HUES64 (cell line): ENCODE measurements at regions not wholly inside any gene's neighbourhood (a gene's known extent, or its start where the extent isn't known, plus 50 kb on each side); places are given as distances from the start of the nearest gene placed in this dataset.
"Not testable (repeated sequence)": the region's sequence is repeated elsewhere in the genome, so short reads cannot be mapped to it uniquely, and the experiment has no call there.

Source experiments
- H3K27ac ChIP-seq: 2 replicates; pipeline ENCODE4 v1.7.0; 2013; ENCODE audit warnings: low read depth, low read length, inconsistent platforms
- H3K27me3 ChIP-seq: 2 replicates; pipeline ENCODE4 v1.6.1; 2013; ENCODE audit warnings: mild to moderate bottlenecking, low read length; ENCODE audit not compliant: insufficient read depth
- H3K36me3 ChIP-seq: 2 replicates; pipeline ENCODE4 v1.6.1; 2013; ENCODE audit warnings: mild to moderate bottlenecking, low read length; ENCODE audit not compliant: insufficient read depth
- H3K4me1 ChIP-seq: 2 replicates; pipeline ENCODE4 v1.6.1; 2013; ENCODE audit warnings: mild to moderate bottlenecking, low read length, moderate library complexity; ENCODE audit not compliant: insufficient read depth
- H3K4me3 ChIP-seq: 2 replicates; pipeline ENCODE4 v1.5.1; 2013; ENCODE audit warnings: mild to moderate bottlenecking, low read length, moderate library complexity
- H3K9ac ChIP-seq: 2 replicates; pipeline ENCODE4 v1.6.1; 2013; ENCODE audit warnings: mild to moderate bottlenecking, low read depth, low read length
- H3K9me3 ChIP-seq: 2 replicates; pipeline ENCODE4 v1.6.1; 2013; ENCODE audit warnings: low read depth, low read length; ENCODE audit not compliant: insufficient read depth
- WGBS: fragments of 150-250, 120-280 bp; methylation state at CpG from one replicate; pipeline ENCODE4 v1.1.7; 2013; ENCODE audit warnings: missing lambda C conversion rate; 5-methylcytosine and 5-hydroxymethylcytosine counted together

GRCh38 chr5:52605317-52606313, 182.1 kb upstream of the ITGA1 start:
- H3K27ac ChIP-seq: no peak overlapping the region
- 90% methylated on average over 6 of the region's 6 CpGs for WGBS
- no peaks in the 10 kb centered on the region for H3K9me3 ChIP-seq

GRCh38 chr5:52607227-52607824, 180.4 kb upstream of the ITGA1 start:
- no peaks in the 10 kb centered on the region for H3K36me3 ChIP-seq
- no peak overlapping the region for H3K4me3 ChIP-seq
- H3K4me1 ChIP-seq: no peaks in the 10 kb centered on the region
- no peak overlapping the region for H3K9ac ChIP-seq
- H3K27ac ChIP-seq: no peak overlapping the region
- H3K9me3 ChIP-seq: no peaks in the 10 kb centered on the region
- no peaks in the 10 kb centered on the region for H3K27me3 ChIP-seq

More at GRCh38 chr5:52605317-52606313, 182.1 kb upstream of the ITGA1 start:
- no peaks in the 10 kb centered on the region for H3K36me3 ChIP-seq
- H3K4me3 ChIP-seq: no peak overlapping the region
- H3K27me3 ChIP-seq: no peaks in the 10 kb centered on the region
- H3K4me1 ChIP-seq: no peaks in the 10 kb centered on the region
- no peak overlapping the region for H3K9ac ChIP-seq

GRCh38 chr5:52620315-52620714, 167.4 kb upstream of the ITGA1 start:
- H3K4me3 ChIP-seq: no peak overlapping the region
- H3K27me3 ChIP-seq: no peaks in the 10 kb centered on the region
- H3K27ac ChIP-seq: no peak overlapping the region
- H3K9me3 ChIP-seq: no peaks in the 10 kb centered on the region
- no peak overlapping the region for H3K9ac ChIP-seq
- WGBS: 92% methylated on average over 3 of the region's 3 CpGs
- no peaks in the 10 kb centered on the region for H3K4me1 ChIP-seq
- no peaks in the 10 kb centered on the region for H3K36me3 ChIP-seq

- Histone ChIP-seq H3K9me3 (no peaks in the 10 kb centered on the region), H3K27me3 (no peaks in the 10 kb centered on the region), H3K4me3 (no peak overlapping the region), H3K4me1 (no peaks in the 10 kb centered on the region), H3K27ac (no peak overlapping the region), H3K36me3 (no peaks in the 10 kb centered on the region), H3K9ac (no peak overlapping the region)
- WGBS: 67% methylated on average over 3 of the region's 4 CpGs
These were observed 164.4 kb upstream of the ITGA1 start for GRCh38 chr5:52623291-52623690.

GRCh38 chr5:52624291-52624690, 163.4 kb upstream of the ITGA1 start:
- no peaks in the 10 kb centered on the region for H3K4me1 ChIP-seq
- WGBS: 97% methylated on average over 3 of the region's 3 CpGs
- H3K36me3 ChIP-seq: no peaks in the 10 kb centered on the region
- H3K27ac ChIP-seq: no peak overlapping the region
- H3K9ac ChIP-seq: no peak overlapping the region
- no peaks in the 10 kb centered on the region for H3K9me3 ChIP-seq
- no peak overlapping the region for H3K4me3 ChIP-seq
- H3K27me3 ChIP-seq: no peaks in the 10 kb centered on the region

- Histone ChIP-seq H3K27ac (no peak overlapping the region), H3K4me3 (no peak overlapping the region), H3K36me3 (no peaks in the 10 kb centered on the region), H3K9me3 (no peaks in the 10 kb centered on the region), H3K27me3 (no peaks in the 10 kb centered on the region), H3K4me1 (no peaks in the 10 kb centered on the region), H3K9ac (no peak overlapping the region)
- WGBS: 93% methylated on average over 3 of the region's 3 CpGs
These were observed 161.4 kb upstream of the ITGA1 start for GRCh38 chr5:52626312-52626711.

- Histone ChIP-seq H3K9me3 (no peaks in the 10 kb centered on the region), H3K9ac (no peak overlapping the region), H3K36me3 (no peaks in the 10 kb centered on the region), H3K4me1 (no peaks in the 10 kb centered on the region), H3K27ac (no peak overlapping the region), H3K27me3 (no peaks in the 10 kb centered on the region), H3K4me3 (no peak overlapping the region)
- WGBS: 75% methylated on average over 1 of the region's 1 CpG
These were observed 160.0 kb upstream of the ITGA1 start for GRCh38 chr5:52627740-52628139.

GRCh38 chr5:52632281-52632680, 155.4 kb upstream of the ITGA1 start:
- Histone ChIP-seq H3K9me3 (no peaks in the 10 kb centered on the region), H3K36me3 (no peaks in the 10 kb centered on the region), H3K4me1 (no peaks in the 10 kb centered on the region), H3K9ac (no peak overlapping the region), H3K27ac (no peak overlapping the region), H3K27me3 (no peaks in the 10 kb centered on the region), H3K4me3 (no peak overlapping the region)
- 88% methylated on average over 1 of the region's 1 CpG for whole genome bisulfite sequencing

- not testable (repeated sequence) for H3K36me3 ChIP-seq, H3K9me3 ChIP-seq, H3K9ac ChIP-seq, H3K4me3 ChIP-seq, H3K27me3 ChIP-seq, H3K4me1 ChIP-seq, H3K27ac ChIP-seq
- WGBS: 100% methylated on average over 2 of the region's 4 CpGs
These were observed 153.5 kb upstream of the ITGA1 start for GRCh38 chr5:52634171-52634570.

GRCh38 chr5:52638732-52639131, 149.0 kb upstream of the ITGA1 start:
- H3K27ac ChIP-seq: no peak overlapping the region
- H3K9ac ChIP-seq: no peak overlapping the region
- H3K9me3 ChIP-seq: peaks cover 17% of the 10 kb centered on the region
- no peaks in the 10 kb centered on the region for H3K4me1 ChIP-seq
- WGBS: 77% methylated on average over 1 of the region's 1 CpG
- H3K4me3 ChIP-seq: no peak overlapping the region
- H3K36me3 ChIP-seq: no peaks in the 10 kb centered on the region
- no peaks in the 10 kb centered on the region for H3K27me3 ChIP-seq

- no peak overlapping the region for H3K9ac ChIP-seq
- no peaks in the 10 kb centered on the region for H3K27me3 ChIP-seq
- no peak overlapping the region for H3K4me3 ChIP-seq
- no peaks in the 10 kb centered on the region for H3K36me3 ChIP-seq
- no peak overlapping the region for H3K27ac ChIP-seq
- 0 out of 2 replicates have a peak, but pooled peaks cover 2% of the 10 kb centered on the region for H3K9me3 ChIP-seq
- H3K4me1 ChIP-seq: no peaks in the 10 kb centered on the region
- WGBS: 88% methylated on average over 2 of the region's 2 CpGs
These were observed 139.0 kb upstream of the ITGA1 start for GRCh38 chr5:52648726-52649125.
